KOPT-K1 (cell line): ENCODE measurements at regions not wholly inside any gene's neighbourhood (a gene's known extent, or its start where the extent isn't known, plus 50 kb on each side); places are given as distances from the start of the nearest gene placed in this dataset.

Experiments used
- H3K27ac ChIP-seq: fragments of 200-600 bp; sonication (generic); 2 replicates; pipeline ENCODE4 v1.5.1; 2016; ENCODE audit warnings: antibody characterized with exemption, mild to moderate bottlenecking, low read depth, low read length; ENCODE audit not compliant: poor library complexity, severe bottlenecking
- H3K36me3 ChIP-seq: fragments of 200-600 bp; sonication (generic); 2 replicates; pipeline ENCODE4 v1.5.1; 2017; ENCODE audit warnings: antibody characterized with exemption, mild to moderate bottlenecking, low read length, moderate library complexity; ENCODE audit not compliant: insufficient read depth
- H3K9me3 ChIP-seq: fragments of 200-600 bp; sonication (generic); 2 replicates; pipeline ENCODE4 v1.5.1; 2017; ENCODE audit warnings: antibody characterized with exemption, low read length, mild to moderate bottlenecking; ENCODE audit not compliant: insufficient read depth, poor library complexity, severe bottlenecking

- Histone ChIP-seq H3K36me3 (no peaks in the 10 kb centered on the region), H3K9me3 (no peaks in the 10 kb centered on the region), H3K27ac (no peak overlapping the region)
Observed at GRCh38 chr12:62129291-62129690, 130.9 kb upstream of the USP15 start.

GRCh38 chr12:62130402-62130801 is 129.8 kb upstream of the USP15 start:
- Histone ChIP-seq H3K27ac (no peak overlapping the region), H3K9me3 (no peaks in the 10 kb centered on the region), H3K36me3 (no peaks in the 10 kb centered on the region)

- Histone ChIP-seq H3K27ac (no peak overlapping the region), H3K36me3 (no peaks in the 10 kb centered on the region), H3K9me3 (no peaks in the 10 kb centered on the region)
Observed at GRCh38 chr12:62130834-62131552, 129.2 kb upstream of the USP15 start.

- Histone ChIP-seq H3K36me3 (no peaks in the 10 kb centered on the region), H3K9me3 (no peaks in the 10 kb centered on the region), H3K27ac (no peak overlapping the region)
Observed at GRCh38 chr12:62133440-62133839, 126.8 kb upstream of the USP15 start.

- no peaks in the 10 kb centered on the region for H3K9me3 ChIP-seq
- no peak overlapping the region for H3K27ac ChIP-seq
- no peaks in the 10 kb centered on the region for H3K36me3 ChIP-seq
Observed at GRCh38 chr12:62135553-62136200, 124.5 kb upstream of the USP15 start.

- Histone ChIP-seq H3K36me3 (no peaks in the 10 kb centered on the region), H3K27ac (no peak overlapping the region), H3K9me3 (no peaks in the 10 kb centered on the region)
Observed at GRCh38 chr12:62136496-62136895, 123.7 kb upstream of the USP15 start.

GRCh38 chr12:62138527-62138926 is 121.7 kb upstream of the USP15 start:
- no peaks in the 10 kb centered on the region for H3K36me3 ChIP-seq
- H3K9me3 ChIP-seq, result no peaks in the 10 kb centered on the region
- no peak overlapping the region for H3K27ac ChIP-seq

- peaks cover 4% of the 10 kb centered on the region for H3K9me3 ChIP-seq
- no peak overlapping the region for H3K27ac ChIP-seq
- H3K36me3 ChIP-seq, result no peaks in the 10 kb centered on the region
Observed at GRCh38 chr12:62146318-62146717, 113.9 kb upstream of the USP15 start.

- Histone ChIP-seq H3K27ac (peak overlapping the region; percentile 71), H3K36me3 (no peaks in the 10 kb centered on the region), H3K9me3 (no peaks in the 10 kb centered on the region)
Observed at GRCh38 chr12:62158013-62158412, 102.2 kb upstream of the USP15 start.

GRCh38 chr12:62158461-62159360 is 101.5 kb upstream of the USP15 start:
- H3K36me3 ChIP-seq, result no peaks in the 10 kb centered on the region
- no peaks in the 10 kb centered on the region for H3K9me3 ChIP-seq
- peak overlapping the region; percentile 71 for H3K27ac ChIP-seq

- H3K36me3 ChIP-seq, result no peaks in the 10 kb centered on the region
- H3K27ac ChIP-seq, result no peak overlapping the region
- no peaks in the 10 kb centered on the region for H3K9me3 ChIP-seq
Observed at GRCh38 chr12:62162214-62162613, 98.0 kb upstream of the USP15 start.

GRCh38 chr12:62163368-62163767 is 96.8 kb upstream of the USP15 start:
- H3K9me3 ChIP-seq, result no peaks in the 10 kb centered on the region
- H3K27ac ChIP-seq, result no peak overlapping the region
- H3K36me3 ChIP-seq, result no peaks in the 10 kb centered on the region

- H3K9me3 ChIP-seq, result no peaks in the 10 kb centered on the region
- H3K36me3 ChIP-seq, result no peaks in the 10 kb centered on the region
- no peak overlapping the region for H3K27ac ChIP-seq
Observed at GRCh38 chr12:62164036-62164435, 96.2 kb upstream of the USP15 start.

- H3K27ac ChIP-seq, result no peak overlapping the region
- H3K36me3 ChIP-seq, result no peaks in the 10 kb centered on the region
- H3K9me3 ChIP-seq, result no peaks in the 10 kb centered on the region
Observed at GRCh38 chr12:62166525-62166924, 93.7 kb upstream of the USP15 start.

- H3K36me3 ChIP-seq, result no peaks in the 10 kb centered on the region
- H3K27ac ChIP-seq, result no peak overlapping the region
- no peaks in the 10 kb centered on the region for H3K9me3 ChIP-seq
Observed at GRCh38 chr12:62168411-62168810, 91.8 kb upstream of the USP15 start.
